Uterus (tissue), 2 donors: ENCODE measurements at regions not wholly inside any gene's neighbourhood (a gene's known extent, or its start where the extent isn't known, plus 50 kb on each side); places are given as distances from the start of the nearest gene placed in this dataset.

Experiments
- CTCF ChIP-seq, 4 experiments: fragments of 200-600 bp in 2 of 4; fragments of 450-650 bp in 2 of 4; sonication (generic) in 2 of 4; IDR thresholded peaks; one replicate each; pipeline ENCODE4 v1.5.1; 2016 to 2019; ENCODE audit warnings: antibody characterized with exemption in 4 of 4, mild to moderate bottlenecking in 2 of 4, moderate library complexity in 1 of 4
- POLR2A ChIP-seq, 2 donors: fragments of 450-650 bp; IDR thresholded peaks; one replicate each; pipeline ENCODE4 v1.6.1; 2016; ENCODE audit warnings: antibody characterized with exemption in 2 of 2, mild to moderate bottlenecking in 1 of 2, moderate library complexity in 1 of 2

GRCh38 chr11:45045683-45046471 lies 95.2 kb upstream of the TP53I11 start:
- TF ChIP-seq CTCF (IDR thresholded peaks at IDR 0.05) (no peak), POLR2A (IDR thresholded peaks at IDR 0.05) (no peak)
